Activated CD4-positive, alpha-beta memory T cell treated with anti-CD3 and anti-CD28 coated beads, Interleukin-2, amount 10 ng/mL, durations not matched to agents 7 days and 5 days (primary cell): ENCODE measurements at regions not wholly inside any gene's neighbourhood (a gene's known extent, or its start where the extent isn't known, plus 50 kb on each side); places are given as distances from the start of the nearest gene placed in this dataset.
"Not testable (repeated sequence)": the region's sequence is repeated elsewhere in the genome, so short reads cannot be mapped to it uniquely, and the experiment has no call there.

Source experiments
- CTCF ChIA-PET: fragments of 350-600 bp; sonication (Branson Sonifier 250); formaldehyde crosslinking; loops from one replicate; lab custom pipeline; 2021; ENCODE audit warnings: antibody characterized with exemption, inconsistent platforms; lab: Charles Lee
- POLR2A ChIA-PET: fragments of 350-600 bp; sonication (Branson Sonifier 250); formaldehyde crosslinking; loops from one replicate; lab custom pipeline; 2021; ENCODE audit warnings: antibody characterized with exemption; lab: Charles Lee
- DNase-seq: peaks from one replicate; pipeline ENCODE4 v3.0.0-alpha.2; 2020
- H3K27ac Mint-ChIP-seq: one replicate; pipeline ENCODE4 v1.8.0; 2021; ENCODE audit warnings: mild to moderate bottlenecking, mixed read lengths
- H3K27me3 Mint-ChIP-seq: one replicate; pipeline ENCODE4 v1.8.0; 2021; ENCODE audit warnings: mixed read lengths
- H3K36me3 Mint-ChIP-seq: one replicate; pipeline ENCODE4 v1.8.0; 2021; ENCODE audit warnings: low read depth, mixed read lengths
- H3K4me1 Mint-ChIP-seq: one replicate; pipeline ENCODE4 v1.8.0; 2021; ENCODE audit warnings: mixed read lengths
- H3K4me3 Mint-ChIP-seq: one replicate; pipeline ENCODE4 v1.8.0; 2021; ENCODE audit warnings: mild to moderate bottlenecking, mixed read lengths
- H3K9me3 Mint-ChIP-seq: one replicate; pipeline ENCODE4 v1.8.0; 2021; ENCODE audit warnings: mixed read lengths

GRCh38 chr5:131042021-131042789 is 122.9 kb downstream of the HINT1 start:
- H3K27ac Mint-ChIP-seq = no peak overlapping the region
- no peak for DNase-seq
- H3K4me3 Mint-ChIP-seq = no peak overlapping the region
- H3K27me3 Mint-ChIP-seq = peaks cover 2% of the 10 kb centered on the region
- ChIA-PET POLR2A (no interaction called here), CTCF (interaction anchor here (1.3 kb wide), 1 partner anchor 172 kb away, joined by 3 read pairs; no protein-coding TSS in a partner anchor)
- H3K4me1 Mint-ChIP-seq = no peaks in the 10 kb centered on the region
- no peaks in the 10 kb centered on the region for H3K36me3 Mint-ChIP-seq
- peaks cover 8% of the 10 kb centered on the region for H3K9me3 Mint-ChIP-seq

- CTCF ChIA-PET = no interaction called here
- POLR2A ChIA-PET = no interaction called here
- H3K4me1 Mint-ChIP-seq = no peaks in the 10 kb centered on the region
- H3K27ac Mint-ChIP-seq = no peak overlapping the region
- DNase-seq = no peak
- no peak overlapping the region for H3K4me3 Mint-ChIP-seq
- no peaks in the 10 kb centered on the region for H3K27me3 Mint-ChIP-seq
- no peaks in the 10 kb centered on the region for H3K36me3 Mint-ChIP-seq
- H3K9me3 Mint-ChIP-seq = no peaks in the 10 kb centered on the region
Observed at GRCh38 chr5:131023498-131023865, 141.6 kb downstream of the HINT1 start.

- Mint-ChIP-seq H3K27ac (no peak overlapping the region), H3K36me3 (no peaks in the 10 kb centered on the region), H3K9me3 (no peaks in the 10 kb centered on the region), H3K4me3 (no peak overlapping the region), H3K4me1 (no peaks in the 10 kb centered on the region), H3K27me3 (no peaks in the 10 kb centered on the region)
- ChIA-PET POLR2A (no interaction called here), CTCF (no interaction called here)
- no peak for DNase-seq
Observed at GRCh38 chr5:131022811-131023497, 142.1 kb downstream of the HINT1 start.

GRCh38 chr5:131021646-131022045 is 143.4 kb downstream of the HINT1 start:
- Mint-ChIP-seq H3K27me3 (no peaks in the 10 kb centered on the region), H3K4me3 (no peak overlapping the region), H3K4me1 (peaks cover 12% of the 10 kb centered on the region), H3K9me3 (no peaks in the 10 kb centered on the region), H3K27ac (no peak overlapping the region), H3K36me3 (no peaks in the 10 kb centered on the region)
- ChIA-PET CTCF (no interaction called here), POLR2A (no interaction called here)
- DNase-seq = no peak

GRCh38 chr5:131019601-131020315 is 145.3 kb downstream of the HINT1 start:
- Mint-ChIP-seq H3K4me3 (no peak overlapping the region), H3K27me3 (peaks cover 6% of the 10 kb centered on the region), H3K4me1 (peaks cover 14% of the 10 kb centered on the region), H3K27ac (no peak overlapping the region), H3K36me3 (no peaks in the 10 kb centered on the region), H3K9me3 (no peaks in the 10 kb centered on the region)
- ChIA-PET CTCF (no interaction called here), POLR2A (no interaction called here)
- DNase-seq = no peak

- Mint-ChIP-seq H3K36me3 (no peaks in the 10 kb centered on the region), H3K27me3 (peaks cover 6% of the 10 kb centered on the region), H3K4me1 (peaks cover 14% of the 10 kb centered on the region), H3K4me3 (no peak overlapping the region), H3K27ac (no peak overlapping the region), H3K9me3 (no peaks in the 10 kb centered on the region)
- ChIA-PET CTCF (no interaction called here), POLR2A (no interaction called here)
- no peak for DNase-seq
Observed at GRCh38 chr5:131019111-131019510, 145.9 kb downstream of the HINT1 start.

- no peaks in the 10 kb centered on the region for H3K4me1 Mint-ChIP-seq
- no peaks in the 10 kb centered on the region for H3K36me3 Mint-ChIP-seq
- no peaks in the 10 kb centered on the region for H3K9me3 Mint-ChIP-seq
- CTCF ChIA-PET = interaction anchor here (0.5 kb wide), 1 partner anchor 385 kb away, joined by 4 read pairs; no protein-coding TSS in a partner anchor
- H3K4me3 Mint-ChIP-seq = no peak overlapping the region
- peaks cover 18% of the 10 kb centered on the region for H3K27me3 Mint-ChIP-seq
- POLR2A ChIA-PET = no interaction called here
- no peak for DNase-seq
- no peak overlapping the region for H3K27ac Mint-ChIP-seq
Observed at GRCh38 chr5:131008329-131008728, 156.7 kb downstream of the HINT1 start.

- DNase-seq = no peak
- ChIA-PET CTCF (no interaction called here), POLR2A (no interaction called here)
- Mint-ChIP-seq H3K4me1 (no peaks in the 10 kb centered on the region), H3K36me3 (no peaks in the 10 kb centered on the region), H3K27ac (no peak overlapping the region), H3K27me3 (peaks cover 10% of the 10 kb centered on the region), H3K9me3 (no peaks in the 10 kb centered on the region), H3K4me3 (no peak overlapping the region)
Observed at GRCh38 chr5:131005963-131006684, 158.9 kb downstream of the HINT1 start.

- no peak for DNase-seq
- no peaks in the 10 kb centered on the region for H3K36me3 Mint-ChIP-seq
- POLR2A ChIA-PET = no interaction called here
- H3K4me1 Mint-ChIP-seq = no peaks in the 10 kb centered on the region
- CTCF ChIA-PET = no interaction called here
- no peaks in the 10 kb centered on the region for H3K9me3 Mint-ChIP-seq
- H3K27ac Mint-ChIP-seq = no peak overlapping the region
- H3K27me3 Mint-ChIP-seq = peaks cover 7% of the 10 kb centered on the region
- no peak overlapping the region for H3K4me3 Mint-ChIP-seq
Observed at GRCh38 chr5:131001507-131001906, 163.5 kb downstream of the HINT1 start.

GRCh38 chr5:131000289-131000688 is 164.8 kb downstream of the HINT1 start:
- peaks cover 7% of the 10 kb centered on the region for H3K27me3 Mint-ChIP-seq

GRCh38 chr5:130996720-130997119 is 168.3 kb downstream of the HINT1 start:
- H3K9me3 Mint-ChIP-seq, CTCF ChIA-PET, H3K4me1 Mint-ChIP-seq, H3K36me3 Mint-ChIP-seq, H3K27ac Mint-ChIP-seq, DNase-seq, POLR2A ChIA-PET, H3K27me3 Mint-ChIP-seq, H3K4me3 Mint-ChIP-seq: not testable (repeated sequence)

More at GRCh38 chr5:131000289-131000688, 164.8 kb downstream of the HINT1 start:
- H3K4me3 Mint-ChIP-seq = no peak overlapping the region
- ChIA-PET POLR2A (no interaction called here), CTCF (no interaction called here)
- H3K4me1 Mint-ChIP-seq = no peaks in the 10 kb centered on the region
- no peak overlapping the region for H3K27ac Mint-ChIP-seq
- DNase-seq = no peak
- H3K9me3 Mint-ChIP-seq = no peaks in the 10 kb centered on the region
- no peaks in the 10 kb centered on the region for H3K36me3 Mint-ChIP-seq

- no peaks in the 10 kb centered on the region for H3K4me1 Mint-ChIP-seq
- DNase-seq = no peak
- CTCF ChIA-PET = no interaction called here
- H3K9me3 Mint-ChIP-seq = no peaks in the 10 kb centered on the region
- POLR2A ChIA-PET = no interaction called here
- no peaks in the 10 kb centered on the region for H3K36me3 Mint-ChIP-seq
- peaks cover 9% of the 10 kb centered on the region for H3K27me3 Mint-ChIP-seq
- no peak overlapping the region for H3K4me3 Mint-ChIP-seq
- no peak overlapping the region for H3K27ac Mint-ChIP-seq
Observed at GRCh38 chr5:130995851-130996250, 169.2 kb downstream of the HINT1 start.

GRCh38 chr5:130995254-130995515 is 169.9 kb downstream of the HINT1 start:
- CTCF ChIA-PET = no interaction called here
- no peak for DNase-seq

More at GRCh38 chr5:130995254-130995515, 169.9 kb downstream of the HINT1 start:
- H3K36me3 Mint-ChIP-seq = no peaks in the 10 kb centered on the region
- H3K4me3 Mint-ChIP-seq = no peak overlapping the region
- H3K27me3 Mint-ChIP-seq = peaks cover 5% of the 10 kb centered on the region
- POLR2A ChIA-PET = no interaction called here
- H3K9me3 Mint-ChIP-seq = no peaks in the 10 kb centered on the region
- no peaks in the 10 kb centered on the region for H3K4me1 Mint-ChIP-seq
- no peak overlapping the region for H3K27ac Mint-ChIP-seq
